NCI-H345 (cell line): ENCODE measurements at regions not wholly inside any gene's neighbourhood (a gene's known extent, or its start where the extent isn't known, plus 50 kb on each side); places are given as distances from the start of the nearest gene placed in this dataset.
"Not testable (repeated sequence)": the region's sequence is repeated elsewhere in the genome, so short reads cannot be mapped to it uniquely, and the experiment has no call there.

Experiments
- DNase-seq: peaks from one replicate; lab custom pipeline; 2025; lab: John Stamatoyannopoulos, UW

DNA sequence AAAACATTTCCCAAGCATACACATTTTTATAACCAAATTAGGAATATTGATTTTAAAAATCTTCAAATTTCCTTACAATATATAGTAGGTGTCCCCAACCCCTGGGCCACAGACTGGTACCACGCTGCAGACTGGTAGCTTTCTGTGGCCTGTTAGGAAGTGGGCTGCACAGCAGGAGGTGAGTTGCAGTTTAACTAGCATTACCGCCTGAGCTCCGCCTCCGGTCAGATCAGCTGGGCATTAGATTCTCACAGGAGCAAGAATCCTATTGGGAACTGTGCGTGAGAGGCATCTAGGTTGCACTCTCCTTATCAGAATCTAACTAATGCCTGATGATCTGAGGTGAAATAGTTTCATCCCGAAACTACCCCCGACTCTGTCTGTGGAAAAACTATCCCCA, 62.1 kb downstream of the ZWINT start:
- no peak for DNase-seq

DNA sequence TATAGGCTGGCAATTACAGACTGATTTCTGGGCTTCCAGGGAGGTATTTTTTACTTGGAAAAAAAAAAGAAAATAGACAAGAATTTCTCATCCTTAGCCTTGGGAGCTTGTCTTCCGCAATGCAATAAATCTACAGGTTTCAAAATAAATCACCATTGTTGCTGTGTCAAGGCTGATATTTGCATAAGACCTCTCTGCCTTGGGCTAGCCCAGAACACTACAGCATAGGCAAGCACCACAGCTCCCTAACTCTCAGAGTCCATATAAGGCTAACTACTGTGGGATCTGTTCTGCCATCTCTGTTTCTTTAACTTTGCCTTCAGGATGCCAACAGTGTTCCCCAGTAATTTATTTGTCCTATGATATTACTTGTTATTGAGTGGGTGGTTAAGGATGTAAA, 64.4 kb downstream of the ZWINT start:
- DNase-seq = no peak

- no peak for DNase-seq
Observed at GRCh38 chr10:56288403-56288802, 72.7 kb downstream of the ZWINT start.

DNA sequence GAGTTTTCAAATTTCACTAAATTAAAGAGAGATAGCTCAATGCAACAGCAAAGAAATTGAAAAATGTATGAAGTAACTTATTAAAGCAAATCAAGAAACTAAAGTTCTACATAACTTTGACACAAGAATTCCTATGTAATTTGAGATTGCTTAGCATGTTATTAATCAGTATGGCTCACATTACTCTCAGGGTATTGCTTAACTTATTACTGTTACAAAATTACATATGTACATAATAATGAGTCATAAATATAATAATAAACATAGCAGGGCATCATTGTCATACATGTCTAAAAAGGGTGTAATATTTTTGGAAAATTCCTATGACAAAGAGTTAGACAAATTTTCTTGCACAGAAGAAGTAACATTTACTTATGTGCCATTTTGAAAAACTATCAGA, 75.0 kb downstream of the ZWINT start:
- no peak for DNase-seq

GRCh38 chr10:56279270-56279669, 81.8 kb downstream of the ZWINT start:
- no peak for DNase-seq

DNA sequence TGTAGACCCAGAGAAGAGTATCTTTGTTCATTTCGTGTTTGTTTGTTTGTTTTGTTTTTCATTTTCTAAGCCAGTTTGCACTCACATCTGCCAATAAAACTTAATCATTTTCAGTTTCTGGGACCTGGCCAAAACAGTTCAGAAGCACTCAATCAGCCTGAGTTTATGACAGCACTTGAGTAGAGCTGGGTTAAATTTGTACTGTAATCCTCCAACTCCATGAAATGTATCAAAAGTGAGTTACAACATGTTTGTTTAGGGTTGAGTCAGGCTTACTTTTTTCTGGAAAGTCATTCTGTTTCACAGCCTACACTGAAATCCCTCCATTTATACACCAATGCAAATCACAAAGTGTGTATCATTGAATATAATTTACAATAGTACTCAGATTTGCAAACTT, 91.9 kb downstream of the ZWINT start:
- no peak for DNase-seq

GRCh38 chr10:56266120-56266519, 94.9 kb downstream of the ZWINT start:
- no peak for DNase-seq

DNA sequence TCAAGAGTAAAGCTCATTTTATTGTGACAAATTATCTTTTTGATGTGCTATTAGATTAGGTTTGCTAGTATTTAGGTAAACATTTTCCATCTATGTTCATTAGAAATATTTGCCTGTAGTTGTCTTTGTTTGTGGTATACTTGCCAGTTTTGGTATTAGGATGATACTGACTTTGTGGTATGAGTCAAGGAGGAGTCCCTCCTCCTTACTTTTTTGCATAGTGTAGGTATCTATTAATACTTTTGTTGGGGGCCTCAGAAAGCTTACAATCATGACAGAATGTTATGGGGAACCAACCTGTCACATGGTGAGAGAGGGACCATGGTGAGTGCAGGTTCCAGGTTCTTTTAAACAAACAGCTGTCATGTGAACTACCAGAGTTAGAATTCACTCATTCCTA, 102.1 kb downstream of the ZWINT start:
- DNase-seq = no peak

DNA sequence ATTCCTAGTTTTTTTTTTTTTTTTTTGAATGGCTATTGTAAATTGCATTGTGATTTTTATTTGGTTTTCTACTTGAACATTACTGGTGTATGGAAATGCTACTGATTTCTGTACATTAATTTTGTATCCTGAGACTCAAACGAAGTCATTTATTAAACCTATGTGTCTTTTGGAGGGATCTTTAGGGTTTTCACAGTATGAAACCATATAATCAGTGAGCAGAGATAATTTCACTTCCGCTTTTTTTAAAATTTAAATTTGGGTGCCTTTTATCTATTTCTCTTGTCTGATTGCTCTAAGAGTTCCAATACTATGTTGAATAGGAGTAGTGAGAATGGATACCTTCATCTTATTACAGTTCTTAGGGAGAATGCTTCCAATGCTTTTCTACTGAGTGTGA, 102.7 kb downstream of the ZWINT start:
- DNase-seq = no peak

DNA sequence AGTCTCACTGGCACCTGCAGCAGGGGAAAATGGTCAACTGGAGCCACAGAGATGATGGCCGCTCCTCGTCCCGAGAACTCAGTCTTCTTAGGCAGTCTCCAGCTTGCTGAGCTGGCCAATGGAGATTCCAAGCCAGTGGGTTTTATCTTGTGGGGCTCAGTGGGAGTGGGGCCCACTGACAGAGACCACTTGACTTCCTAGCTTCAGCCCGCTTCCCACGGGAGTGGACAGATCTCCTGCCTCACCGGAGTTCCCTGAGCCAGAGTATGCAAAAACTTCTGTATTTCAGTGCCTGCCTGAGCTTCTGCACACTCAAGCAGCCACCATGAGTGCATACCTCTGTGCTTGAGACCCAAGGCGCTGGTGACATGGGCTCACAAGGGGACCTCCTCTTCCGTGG, 105.8 kb downstream of the ZWINT start:
- DNase-seq = no peak

DNA sequence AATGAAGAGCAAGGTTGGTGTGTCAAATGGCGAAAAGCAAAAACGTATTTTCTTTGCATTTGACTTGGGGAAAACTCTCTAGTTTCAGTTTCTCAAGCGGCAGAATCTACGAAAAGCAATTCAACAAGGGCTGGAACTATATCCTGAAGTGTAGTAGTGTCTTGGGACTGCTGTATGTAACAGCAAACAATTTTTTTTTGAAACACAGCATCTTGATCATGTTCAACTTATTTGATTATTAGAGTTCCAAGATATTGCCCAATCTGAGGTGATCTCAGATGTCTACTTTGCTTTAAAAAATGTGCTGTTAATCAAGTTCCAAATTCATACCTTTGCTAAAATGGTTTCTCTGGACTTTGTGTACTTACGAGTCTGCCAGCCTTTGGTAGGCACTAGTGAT, 120.6 kb downstream of the ZWINT start:
- no peak for DNase-seq

- no peak for DNase-seq
Observed at GRCh38 chr10:56231436-56231835, 129.6 kb downstream of the ZWINT start.

DNA sequence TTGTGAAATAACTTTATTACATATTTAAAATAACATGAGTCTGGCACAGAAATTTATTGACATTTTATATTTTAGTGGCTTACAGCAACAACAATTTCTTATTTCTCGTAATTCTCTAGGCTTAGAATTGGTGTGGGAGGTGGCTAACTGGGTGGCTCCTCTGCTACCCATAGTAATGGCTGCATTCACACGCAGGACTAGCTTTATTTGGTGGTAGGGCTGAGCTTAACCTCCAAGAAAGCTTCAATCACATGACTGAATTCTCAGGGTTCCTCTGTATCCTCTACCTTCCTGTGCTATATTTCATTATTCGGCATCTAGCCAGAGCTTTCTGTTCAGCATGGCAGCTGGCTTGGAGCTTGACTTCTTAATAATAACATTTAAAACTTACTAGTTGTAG, 138.8 kb downstream of the ZWINT start:
- DNase-seq = no peak

DNA sequence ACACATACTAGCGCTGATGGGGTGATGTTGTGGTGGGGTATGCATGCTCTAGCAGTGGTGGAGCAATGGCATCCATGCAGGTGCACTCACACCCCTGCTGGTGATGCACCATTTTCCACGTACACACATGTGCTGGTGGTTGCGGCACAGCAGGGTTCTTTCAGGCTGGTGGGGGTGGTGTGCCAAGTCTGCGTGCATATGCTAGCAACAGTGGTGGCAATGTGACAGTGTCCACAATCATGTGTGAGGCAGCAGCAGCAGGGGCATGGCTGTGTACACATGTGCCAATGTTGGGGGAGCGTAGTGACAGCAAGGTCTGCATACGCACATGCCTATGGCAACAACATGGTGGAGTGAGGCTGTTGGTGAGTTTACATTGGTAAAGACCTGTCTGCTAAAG, 148.1 kb downstream of the ZWINT start:
- DNase-seq = no peak

DNA sequence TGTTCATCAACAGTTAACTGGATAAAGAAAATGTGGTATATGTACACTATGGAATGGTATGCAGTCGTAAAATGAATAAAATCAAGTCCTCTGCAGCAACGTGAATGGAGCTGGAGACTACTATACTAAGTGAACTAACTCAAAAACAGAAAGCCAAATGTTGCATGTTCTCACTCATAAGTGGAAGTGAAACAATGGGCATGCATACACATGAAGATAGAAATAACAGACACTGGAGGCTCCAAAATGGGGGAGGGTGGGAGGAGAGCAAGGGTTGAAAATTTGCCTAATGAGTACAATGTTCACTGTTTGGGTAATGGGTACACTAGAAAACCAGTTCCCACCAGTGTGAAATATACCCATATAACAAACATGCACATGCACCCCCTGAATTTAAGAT, 179.5 kb downstream of the ZWINT start:
- no peak for DNase-seq

- no peak for DNase-seq
Observed at GRCh38 chr10:56178210-56178609, 182.8 kb downstream of the ZWINT start.

GRCh38 chr10:56155091-56155513, 206.0 kb downstream of the ZWINT start:
- not testable (repeated sequence) for DNase-seq

DNA sequence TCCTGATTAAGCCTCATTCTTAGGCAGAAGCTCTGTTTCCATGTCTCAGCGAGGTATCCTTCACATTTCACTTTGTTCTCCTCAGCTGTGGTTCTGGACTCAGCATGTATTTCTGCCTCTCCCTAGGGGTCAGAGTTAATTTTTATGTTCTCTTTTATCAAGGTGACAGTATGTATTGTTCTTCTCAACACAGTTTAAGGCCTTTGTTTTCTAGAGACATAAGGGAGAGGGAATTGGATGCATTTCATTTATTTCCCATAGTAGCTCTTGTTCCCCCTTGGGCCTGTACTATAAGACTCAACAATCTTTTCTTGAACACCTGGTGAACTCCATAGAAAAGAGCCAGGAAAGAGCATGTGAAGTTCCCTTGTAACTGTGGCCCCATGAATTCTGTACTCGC, 214.3 kb downstream of the ZWINT start:
- no peak for DNase-seq

DNA sequence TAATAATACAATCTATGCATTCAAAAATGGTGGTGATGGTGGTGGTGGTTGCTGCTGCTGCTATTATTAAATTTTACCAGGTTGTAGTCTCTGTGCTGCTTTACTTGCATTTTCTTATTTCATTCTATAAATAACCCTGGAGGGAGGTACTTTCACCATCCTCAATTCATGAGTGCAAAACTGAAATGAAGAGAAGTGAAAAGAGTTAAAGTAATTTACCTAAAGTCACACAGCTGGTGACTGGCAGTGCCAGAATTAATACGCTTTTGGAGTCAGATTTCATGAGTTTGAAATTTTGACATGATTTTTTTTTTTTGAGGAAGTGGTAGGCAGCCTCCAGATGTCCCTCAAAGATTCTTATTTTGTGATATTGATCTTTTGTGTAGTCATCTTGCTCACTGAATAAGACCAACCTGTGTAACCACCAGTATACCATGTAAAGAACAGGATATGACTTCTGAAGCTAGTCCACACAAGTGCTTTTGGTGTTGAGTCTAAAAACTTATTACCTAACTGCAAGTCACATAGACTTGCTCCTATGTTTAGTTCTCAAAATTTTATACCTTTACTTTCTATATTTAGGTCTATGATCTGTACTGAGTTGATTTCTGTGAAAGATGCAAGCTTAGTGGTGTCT, 218.8 kb downstream of the ZWINT start:
- no peak for DNase-seq

GRCh38 chr10:56139405-56139804, 221.7 kb downstream of the ZWINT start:
- DNase-seq = no peak

GRCh38 chr10:56135828-56136227, 225.2 kb downstream of the ZWINT start:
- no peak for DNase-seq

DNA sequence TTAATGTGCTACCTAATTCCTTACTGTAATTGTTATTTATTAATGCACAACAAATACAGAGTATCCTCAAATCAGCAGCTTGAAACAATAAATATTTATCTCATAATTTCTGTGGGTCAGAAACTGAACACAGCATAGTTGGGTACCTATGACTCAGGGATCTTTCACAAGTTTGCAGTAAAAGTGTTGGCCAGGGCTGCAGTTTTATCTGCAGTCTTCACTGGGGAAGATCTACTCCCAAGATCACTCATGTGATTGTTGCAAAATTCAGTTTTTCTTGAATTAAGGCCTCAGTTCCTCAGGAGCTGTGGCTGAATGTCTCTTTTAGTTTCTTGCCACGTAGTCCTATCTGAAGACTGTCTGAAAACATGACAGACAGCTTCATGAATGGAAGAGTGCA, 237.8 kb downstream of the ZWINT start:
- no peak for DNase-seq

DNA sequence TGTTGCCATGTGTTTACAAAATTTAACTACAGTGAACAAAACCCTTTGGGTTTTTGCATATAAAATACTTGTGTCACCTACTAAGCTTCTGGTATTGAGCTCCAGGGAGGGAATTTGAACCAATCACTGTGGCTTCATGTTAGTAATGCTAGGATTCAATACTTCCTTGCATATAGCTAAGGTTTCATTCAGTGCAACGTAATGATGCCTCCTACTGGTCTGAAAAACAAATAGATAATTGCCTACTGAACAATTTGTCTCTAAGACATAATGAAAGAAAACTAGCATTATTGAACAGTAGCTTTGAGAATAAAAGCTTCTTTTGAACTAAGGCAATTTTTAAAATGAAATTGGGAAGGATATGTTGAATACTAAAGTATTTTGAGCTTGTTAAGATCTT, 244.4 kb downstream of the ZWINT start:
- no peak for DNase-seq

- no peak for DNase-seq
Observed at GRCh38 chr10:56109454-56109853, 251.6 kb downstream of the ZWINT start.

DNA sequence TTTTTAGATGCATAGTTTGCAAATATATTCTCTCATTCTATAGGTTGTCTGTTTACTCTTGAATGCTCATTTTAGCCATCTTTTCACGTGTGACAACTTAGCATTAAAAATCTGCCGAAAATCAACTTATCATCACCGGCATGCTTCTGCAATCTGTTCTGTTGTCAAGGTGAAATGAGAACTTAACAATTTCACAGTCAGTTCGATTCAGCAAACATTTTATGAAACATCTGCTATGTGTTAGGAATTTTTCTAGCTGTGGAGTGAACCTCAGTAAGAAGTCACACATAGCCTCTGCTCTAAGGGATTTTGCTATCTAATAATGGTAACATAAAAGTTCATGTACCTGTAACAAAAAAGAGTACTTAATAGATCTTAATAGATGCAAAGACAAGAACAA, 256.1 kb downstream of the ZWINT start:
- no peak for DNase-seq
